ENCODE measurements at regions not wholly inside any gene's neighbourhood (a gene's known extent, or its start where the extent isn't known, plus 50 kb on each side); places are given as distances from the start of the nearest gene placed in this dataset.

GRCh38 chr15:35603856-35604255 lies 57.9 kb upstream of the DPH6 start:
- no peaks in the 10 kb centered on the region for H3K36me3 Mint-ChIP-seq (ENCODE audit: insufficient read depth in 1 of 3, low read depth in 3 of 3)
- H4K91ac ChIP-seq (ENCODE audit: insufficient read length, low read depth, low read length), result no peak overlapping the region
- H3K4me1 ChIP-seq (ENCODE audit: insufficient read depth, low read length), result no peaks in the 10 kb centered on the region
- H3K4me1 Mint-ChIP-seq, result no peaks in the 10 kb centered on the region; a peak in 1 of 4 replicates
- no peak overlapping the region for H3K4ac ChIP-seq (ENCODE audit: low read depth, low read length)
- H2BK20ac ChIP-seq (ENCODE audit: low read depth, low read length, poor library complexity, severe bottlenecking), result no peak overlapping the region
- no peak overlapping the region for H2BK15ac ChIP-seq (ENCODE audit: low read depth, low read length)
- no peaks in the 10 kb centered on the region for H3K79me2 ChIP-seq (ENCODE audit: insufficient read depth, low read length)
- H3K56ac ChIP-seq (ENCODE audit: insufficient read length, low read depth, low read length), result no peak overlapping the region
- no peak overlapping the region for H2AK5ac ChIP-seq (ENCODE audit: insufficient read length, low read length)
- H3T11ph ChIP-seq (ENCODE audit: low read length), result no peak overlapping the region
- no peak overlapping the region for H2BK12ac ChIP-seq (ENCODE audit: insufficient read length, low read depth, low read length)
- TF ChIP-seq, protein P1, sequence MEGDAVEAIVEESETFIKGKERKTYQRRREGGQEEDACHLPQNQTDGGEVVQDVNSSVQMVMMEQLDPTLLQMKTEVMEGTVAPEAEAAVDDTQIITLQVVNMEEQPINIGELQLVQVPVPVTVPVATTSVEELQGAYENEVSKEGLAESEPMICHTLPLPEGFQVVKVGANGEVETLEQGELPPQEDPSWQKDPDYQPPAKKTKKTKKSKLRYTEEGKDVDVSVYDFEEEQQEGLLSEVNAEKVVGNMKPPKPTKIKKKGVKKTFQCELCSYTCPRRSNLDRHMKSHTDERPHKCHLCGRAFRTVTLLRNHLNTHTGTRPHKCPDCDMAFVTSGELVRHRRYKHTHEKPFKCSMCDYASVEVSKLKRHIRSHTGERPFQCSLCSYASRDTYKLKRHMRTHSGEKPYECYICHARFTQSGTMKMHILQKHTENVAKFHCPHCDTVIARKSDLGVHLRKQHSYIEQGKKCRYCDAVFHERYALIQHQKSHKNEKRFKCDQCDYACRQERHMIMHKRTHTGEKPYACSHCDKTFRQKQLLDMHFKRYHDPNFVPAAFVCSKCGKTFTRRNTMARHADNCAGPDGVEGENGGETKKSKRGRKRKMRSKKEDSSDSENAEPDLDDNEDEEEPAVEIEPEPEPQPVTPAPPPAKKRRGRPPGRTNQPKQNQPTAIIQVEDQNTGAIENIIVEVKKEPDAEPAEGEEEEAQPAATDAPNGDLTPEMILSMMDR (conservative IDR thresholded peaks at IDR 0.05), result no peak
- H3K9ac ChIP-seq (ENCODE audit: extremely low read depth, insufficient read length, low read length), result no peak overlapping the region
- no peaks in the 10 kb centered on the region for H4K20me1 ChIP-seq (ENCODE audit: control insufficient read depth, insufficient read depth, insufficient read length)
- DNase-seq, result no peak
- no peak overlapping the region for H3K27ac ChIP-seq (ENCODE audit: insufficient read length, low read depth, low read length)
- H4K5ac ChIP-seq (ENCODE audit: insufficient read length, low read depth, low read length), result no peak overlapping the region
- H3K4me2 ChIP-seq (ENCODE audit: insufficient read depth, insufficient read length, low read length), result no peak overlapping the region
- H4K8ac ChIP-seq (replicated peaks; ENCODE audit: insufficient read length, low read depth, low read length), result no peak overlapping the region
- no peak overlapping the region for H3K14ac ChIP-seq (ENCODE audit: insufficient read depth, low read length)
- no peak overlapping the region for H3K18ac ChIP-seq (ENCODE audit: insufficient read length, low read depth, low read length)
- no peak overlapping the region for H2AFZ ChIP-seq (ENCODE audit: low read length)
- no peaks in the 10 kb centered on the region for H3K23me2 ChIP-seq (ENCODE audit: insufficient read length, low read depth, low read length, poor library complexity, severe bottlenecking)
- H2BK120ac ChIP-seq (ENCODE audit: low read depth, low read length, poor library complexity, severe bottlenecking), result no peak overlapping the region
- no peak overlapping the region for H3K4me3 Mint-ChIP-seq
- H3K79me1 ChIP-seq (ENCODE audit: insufficient read depth, low read depth, low read length, poor library complexity, severe bottlenecking), result no peaks in the 10 kb centered on the region
- no peaks in the 10 kb centered on the region for H3K27me3 ChIP-seq (ENCODE audit: insufficient read depth, low read length)
- no peak overlapping the region for H3K27ac Mint-ChIP-seq
- no peaks in the 10 kb centered on the region for H3K9me3 ChIP-seq (ENCODE audit: control insufficient read depth, low read depth, low read length)
- H3K23ac ChIP-seq (ENCODE audit: insufficient read length, low read depth, low read length), result no peak overlapping the region
- no peaks in the 10 kb centered on the region for H3K27me3 Mint-ChIP-seq (ENCODE audit: low read depth)
- no peak overlapping the region for H2BK5ac ChIP-seq (ENCODE audit: insufficient read length, low read length)
- H3K9me3 Mint-ChIP-seq, result no peaks in the 10 kb centered on the region

Data from H9 (cell line).